NCI-H2171 (cell line): ENCODE measurements at regions not wholly inside any gene's neighbourhood (a gene's known extent, or its start where the extent isn't known, plus 50 kb on each side); places are given as distances from the start of the nearest gene placed in this dataset.
"Not testable (repeated sequence)": the region's sequence is repeated elsewhere in the genome, so short reads cannot be mapped to it uniquely, and the experiment has no call there.

Experiments
- DNase-seq: peaks from one replicate; lab custom pipeline; 2025; lab: John Stamatoyannopoulos, UW

DNA sequence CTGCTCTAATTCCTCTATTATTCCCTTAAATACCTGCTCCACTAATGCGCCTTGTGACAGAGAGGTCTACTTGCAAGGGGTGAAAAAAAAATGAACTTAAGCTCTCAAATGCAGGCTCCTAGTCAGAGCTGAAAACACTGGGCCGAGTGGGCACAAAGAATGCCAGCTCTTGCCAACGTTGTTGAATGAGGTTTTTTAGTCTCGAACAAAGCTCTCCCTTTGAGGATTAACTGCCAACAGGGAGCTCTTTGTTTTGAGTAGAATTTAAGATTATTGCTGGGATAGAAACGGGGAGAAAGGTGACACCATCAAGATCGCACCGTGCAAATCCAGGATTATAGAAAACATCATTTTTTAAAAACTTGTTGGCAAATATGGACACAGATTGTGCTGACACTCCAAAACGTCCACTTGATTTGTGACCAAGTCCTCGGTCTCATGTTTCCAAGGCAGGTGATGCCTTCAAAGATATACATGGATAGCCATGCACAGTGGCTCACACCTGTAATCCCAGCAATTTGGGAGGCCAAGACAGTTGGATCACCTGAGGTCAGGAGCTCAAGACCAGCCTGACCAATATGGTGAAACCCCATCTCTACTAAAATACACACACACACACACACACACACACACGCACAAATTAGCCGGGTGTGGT lies 163.2 kb downstream of the BMP7 start:
- no peak for DNase-seq

DNA sequence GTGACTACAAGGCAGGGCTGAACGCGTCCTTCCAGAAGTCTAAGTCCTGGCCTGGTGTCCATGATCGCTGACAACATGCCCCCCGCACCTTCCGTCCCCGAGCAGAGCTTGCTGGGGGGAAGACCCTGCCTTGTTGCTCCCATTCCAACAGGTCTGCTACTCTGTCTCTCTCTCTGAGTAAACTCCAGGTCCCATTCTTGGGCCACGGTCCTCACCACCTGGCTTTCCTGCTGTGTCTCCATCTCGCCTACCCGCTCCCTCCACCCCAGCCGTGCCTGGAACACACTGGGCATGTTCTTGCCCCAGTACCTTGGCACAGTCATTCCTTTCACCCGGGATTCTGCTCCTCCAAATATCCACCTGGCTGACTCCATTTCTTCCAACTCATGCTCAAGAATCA lies 162.3 kb downstream of the BMP7 start:
- no peak for DNase-seq

DNA sequence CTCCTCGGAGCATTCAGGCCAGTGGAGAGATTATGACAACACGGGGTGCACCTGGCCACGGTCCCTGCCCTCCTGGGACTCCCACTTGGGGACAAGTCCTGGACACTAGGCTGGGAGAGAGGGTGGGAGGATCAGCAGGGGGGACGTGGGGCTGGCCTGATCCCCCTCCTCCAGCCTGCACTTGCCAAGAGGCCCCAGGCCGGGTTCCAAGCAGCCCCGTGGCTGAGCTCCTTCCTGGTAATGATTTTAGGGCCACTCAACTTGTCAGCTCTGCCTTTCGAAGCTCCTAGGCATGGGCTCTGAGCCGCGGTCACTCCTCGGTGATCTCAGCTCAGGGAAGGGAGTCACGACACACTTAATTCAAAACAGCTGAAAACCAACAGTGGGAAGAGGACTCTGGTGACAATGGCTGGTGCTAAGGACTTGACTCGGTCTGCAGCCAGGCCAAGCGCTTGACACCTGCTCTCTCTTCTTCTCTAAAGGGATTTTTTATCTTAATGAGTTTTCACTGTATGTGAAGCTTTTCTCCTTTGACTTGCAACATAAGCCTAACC lies 161.7 kb downstream of the BMP7 start:
- no peak for DNase-seq

DNA sequence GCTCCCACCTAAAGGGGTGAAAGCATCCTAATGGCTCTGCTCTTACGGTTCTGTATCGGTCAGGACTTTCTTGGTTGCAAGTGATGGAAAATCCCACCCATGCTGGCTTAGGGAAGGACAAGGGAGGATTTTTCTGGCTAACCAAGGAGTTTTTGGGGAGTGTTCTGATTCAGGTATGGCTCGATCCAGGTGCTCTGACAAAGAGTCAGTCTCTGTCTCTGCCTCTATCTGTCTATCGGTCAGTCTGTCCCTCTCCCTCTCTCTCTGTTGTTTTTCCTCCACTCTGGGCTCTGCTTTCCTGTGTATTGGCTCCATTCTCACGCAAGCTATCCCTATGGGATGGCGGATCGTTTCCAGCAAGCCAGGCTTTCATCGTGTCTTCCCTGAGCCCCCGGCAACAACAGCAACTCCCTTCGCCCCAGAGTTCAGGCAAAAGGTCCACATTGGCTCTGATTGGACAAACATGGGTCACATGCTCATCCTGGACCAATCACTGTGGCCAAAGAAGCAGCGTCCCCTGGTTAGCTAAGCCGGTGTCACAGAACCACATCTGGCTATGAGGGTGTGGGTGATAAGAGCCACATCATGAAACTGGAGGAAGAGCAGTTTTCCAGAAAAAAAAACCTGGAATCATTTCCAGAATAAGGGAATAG lies 160.3 kb downstream of the BMP7 start:
- DNase-seq, result no peak

DNA sequence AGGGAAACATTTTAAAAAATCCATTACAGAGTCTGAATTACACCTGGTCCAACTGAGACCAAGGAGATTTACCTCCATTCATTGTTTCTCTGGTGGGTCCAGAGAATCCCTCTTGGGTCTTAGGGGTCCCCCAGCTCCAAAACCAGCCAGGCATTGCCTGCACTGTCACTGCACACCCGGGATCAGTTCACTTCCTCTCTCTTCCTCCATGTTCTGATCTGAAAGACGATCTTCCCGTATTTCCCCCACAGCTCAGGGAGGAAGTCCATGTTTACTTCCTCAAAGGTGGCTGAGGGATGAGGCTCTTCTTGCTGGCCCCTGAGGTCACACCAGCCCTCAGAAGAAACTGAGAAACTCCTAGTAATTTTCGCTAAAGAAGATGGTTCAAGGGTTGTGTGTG lies 159.7 kb downstream of the BMP7 start:
- DNase-seq, result no peak

DNA sequence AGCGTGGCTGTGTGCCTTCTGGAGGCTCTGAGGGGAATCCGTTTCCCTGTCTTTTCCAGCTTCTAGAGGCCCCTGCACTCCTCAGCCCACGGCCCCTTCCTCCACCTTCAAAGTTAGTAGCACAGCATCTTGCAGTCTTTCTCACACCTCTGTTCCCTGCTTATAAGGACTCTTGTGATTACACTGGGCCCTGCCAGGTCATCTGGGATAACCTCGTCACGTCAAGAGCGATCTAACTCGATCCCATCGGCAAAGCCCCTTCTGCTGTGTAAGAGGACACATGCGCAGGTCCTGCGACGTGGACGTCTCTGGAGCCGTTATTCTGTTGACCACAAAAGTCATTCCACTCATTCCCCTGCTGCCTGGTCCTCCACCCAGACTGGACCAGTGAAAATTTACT lies 159.2 kb downstream of the BMP7 start:
- DNase-seq, result no peak

DNA sequence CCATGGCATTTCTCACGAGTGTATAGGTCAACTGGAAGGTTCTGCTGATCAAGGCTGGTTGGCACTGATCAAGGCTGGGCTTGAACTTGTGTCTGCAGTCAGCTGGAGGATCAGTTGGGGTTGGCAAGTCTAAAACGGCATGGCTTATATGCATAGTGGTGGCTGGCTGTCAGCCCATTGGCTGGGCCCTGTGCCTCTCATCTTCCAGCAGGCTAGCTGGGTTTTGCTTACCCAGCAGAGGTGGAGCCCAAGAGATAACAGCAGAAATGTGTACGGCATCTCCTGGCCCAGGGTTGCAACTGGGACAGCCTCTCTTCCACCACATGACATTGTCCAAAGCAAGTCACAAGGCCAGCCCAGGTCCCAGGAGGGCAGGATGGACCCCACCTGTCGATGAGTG lies 158.2 kb downstream of the BMP7 start:
- DNase-seq, result no peak

DNA sequence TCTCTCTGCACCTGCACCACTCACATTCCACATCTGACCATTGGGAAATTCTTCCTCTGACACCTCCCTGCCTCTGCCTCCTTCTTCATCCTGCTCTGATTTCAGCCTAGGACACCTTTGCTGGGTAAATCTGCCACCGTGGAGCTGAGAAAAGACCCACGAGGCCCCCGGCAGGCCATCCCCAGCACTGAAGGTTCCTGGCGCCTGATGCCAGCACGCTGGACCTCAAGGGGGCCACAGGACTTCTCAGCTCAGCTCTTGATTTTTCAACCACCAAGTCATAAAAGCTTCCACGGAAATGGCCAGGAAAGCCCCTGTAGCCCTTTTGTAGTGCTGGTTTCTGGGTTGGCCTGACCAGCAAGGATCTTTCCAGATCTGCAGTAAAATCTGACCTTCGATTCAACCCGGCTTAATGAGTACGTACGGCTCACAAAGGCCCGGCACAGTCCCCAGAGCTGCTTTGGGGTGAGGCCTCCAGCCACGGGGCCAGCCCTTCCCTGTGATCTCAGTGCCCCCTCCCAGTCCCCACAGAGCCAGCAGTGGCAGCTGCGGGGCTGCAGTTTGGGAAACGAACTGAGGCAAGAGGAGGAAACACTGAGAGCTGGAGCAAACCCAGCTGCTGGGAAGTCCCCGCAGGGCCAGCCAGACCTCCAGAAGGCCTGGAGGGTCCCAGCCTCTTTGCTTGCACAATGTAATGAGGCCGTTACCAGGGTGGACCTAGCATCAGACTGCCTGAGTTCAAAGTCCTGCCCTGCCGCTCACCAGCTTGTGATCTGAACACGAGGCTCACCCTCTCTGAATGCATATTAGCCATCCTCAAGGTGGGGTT lies 157.5 kb downstream of the BMP7 start:
- no peak for DNase-seq

DNA sequence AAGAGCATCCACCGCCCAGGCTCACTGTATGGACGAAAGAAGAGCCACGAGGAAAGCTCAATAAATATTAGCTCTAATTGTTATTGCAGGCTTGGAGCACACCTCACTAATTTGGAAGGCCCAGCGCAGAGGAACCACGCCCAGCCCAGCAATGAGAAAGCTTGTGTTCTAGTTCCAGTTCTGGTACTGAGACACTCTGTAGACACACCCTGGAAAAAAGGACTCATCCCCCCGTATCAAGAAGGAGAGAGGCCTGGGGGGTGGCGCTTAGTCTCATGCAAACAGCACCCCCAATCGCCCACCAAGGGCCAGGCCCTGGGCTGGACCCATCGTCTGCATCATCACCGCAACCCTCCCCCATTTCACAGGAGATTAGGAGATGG lies 156.9 kb downstream of the BMP7 start:
- no peak for DNase-seq

DNA sequence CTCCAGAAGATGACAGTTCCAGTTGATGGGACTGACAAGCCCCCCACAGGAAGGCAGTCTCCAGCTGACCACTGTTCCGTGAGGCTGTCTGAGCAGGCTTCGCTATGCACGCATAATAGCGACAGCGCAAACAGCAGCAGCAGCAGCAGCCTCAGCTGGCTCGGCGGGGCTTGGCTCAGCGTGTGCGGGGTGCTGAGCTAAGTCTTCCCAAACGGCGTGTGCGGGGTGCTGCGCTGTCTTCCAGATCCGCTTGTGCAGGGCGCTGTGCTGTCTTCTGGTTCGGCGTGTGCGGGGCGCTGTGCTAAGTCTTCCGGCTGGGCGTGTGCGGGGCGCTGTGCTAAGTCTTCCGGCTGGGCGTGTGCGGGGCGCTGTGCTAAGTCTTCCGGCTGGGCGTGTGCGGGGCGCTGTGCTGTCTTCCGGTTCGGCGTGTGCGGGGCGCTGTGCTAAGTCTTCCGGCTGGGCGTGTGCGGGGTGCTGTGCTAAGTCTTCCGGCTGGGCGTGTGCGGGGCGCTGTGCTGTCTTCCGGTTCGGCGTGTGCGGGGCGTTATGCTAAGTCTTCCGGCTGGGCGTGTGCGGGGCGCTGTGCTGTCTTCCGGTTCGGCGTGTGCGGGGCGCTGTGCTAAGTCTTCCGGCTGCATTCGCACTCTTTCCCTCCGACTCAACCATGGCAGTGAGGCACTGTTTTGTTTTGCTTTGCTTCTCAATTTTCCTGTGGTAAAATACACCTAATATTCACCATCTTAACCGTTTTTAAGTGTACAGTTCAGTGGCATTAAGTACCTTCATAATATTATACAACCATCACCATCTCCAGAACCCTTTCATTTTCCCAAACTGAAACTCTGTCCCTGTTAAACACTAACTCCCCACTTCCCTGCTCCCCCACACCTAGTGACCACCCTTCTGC lies 156.1 kb downstream of the BMP7 start:
- not testable (repeated sequence) for DNase-seq

DNA sequence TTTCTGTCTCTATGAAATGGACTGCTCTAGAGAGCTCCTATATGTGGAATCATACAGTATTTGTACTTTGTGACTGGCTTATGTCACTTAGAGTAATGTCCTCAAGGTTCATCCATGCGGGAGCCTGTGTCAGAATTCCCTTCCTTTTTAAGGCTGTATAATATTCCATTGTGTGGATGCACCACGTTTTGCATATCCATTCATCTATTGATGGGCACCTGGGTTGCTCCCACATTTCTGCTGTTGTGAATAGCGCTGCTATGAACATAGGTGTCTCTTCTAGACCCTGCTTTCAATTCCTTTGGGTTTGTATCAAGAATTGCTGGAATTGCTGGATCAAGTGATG lies 155.4 kb downstream of the BMP7 start:
- DNase-seq, result no peak

DNA sequence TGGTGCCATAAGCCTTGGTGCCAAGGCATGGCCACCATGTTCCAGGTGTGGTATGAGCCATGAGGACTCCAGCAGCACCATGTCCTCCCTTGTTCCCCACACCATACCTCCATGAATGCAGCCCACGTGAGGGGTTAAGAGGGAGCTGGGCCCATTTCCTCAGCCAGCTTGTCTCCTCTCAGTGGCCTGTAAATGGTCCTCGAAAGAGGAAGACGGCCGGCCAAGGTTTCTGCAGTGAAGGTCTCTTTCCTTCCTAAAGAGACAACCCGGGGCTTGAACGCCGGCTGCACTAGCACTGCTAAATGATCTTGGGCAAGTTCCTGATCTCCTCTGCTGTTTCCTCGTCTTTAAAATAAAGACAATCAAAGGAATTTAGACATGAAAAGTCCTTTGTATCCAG lies 154.0 kb downstream of the BMP7 start:
- DNase-seq, result no peak

DNA sequence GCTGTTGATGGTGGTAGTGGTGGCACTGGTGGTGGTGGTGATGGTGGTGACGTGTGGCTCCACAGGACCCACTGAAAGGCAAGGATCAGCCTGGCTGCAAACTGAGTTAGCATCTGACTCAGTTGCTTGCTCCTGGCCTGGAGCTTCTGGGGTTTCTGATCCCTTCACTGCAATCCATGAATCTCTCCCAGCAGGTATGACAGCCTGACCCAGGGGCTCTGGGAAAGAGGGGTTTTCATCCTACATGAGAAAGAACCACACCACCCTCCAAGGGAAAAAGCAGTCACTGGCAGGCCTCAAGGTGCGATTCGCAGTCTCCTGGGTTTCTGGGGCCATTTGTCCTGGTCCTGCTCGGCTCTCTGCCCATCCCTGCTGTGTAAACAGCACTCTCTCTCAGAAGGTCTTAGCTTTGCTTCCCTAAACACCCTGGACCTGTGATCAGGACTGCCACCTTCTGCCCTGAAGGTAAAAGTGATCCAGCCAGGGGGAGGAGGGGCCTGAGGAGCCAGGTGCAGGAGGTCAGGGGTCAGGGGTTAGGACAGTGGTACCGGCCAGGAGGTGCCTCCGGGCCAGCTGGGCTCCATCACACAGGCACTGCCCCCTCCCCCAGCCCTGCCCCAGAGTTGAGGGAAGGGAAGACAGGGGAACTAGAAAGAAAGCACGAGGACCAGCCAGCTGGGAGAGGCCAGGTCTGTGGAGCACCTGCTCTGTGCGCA lies 152.0 kb downstream of the BMP7 start:
- no peak for DNase-seq

DNA sequence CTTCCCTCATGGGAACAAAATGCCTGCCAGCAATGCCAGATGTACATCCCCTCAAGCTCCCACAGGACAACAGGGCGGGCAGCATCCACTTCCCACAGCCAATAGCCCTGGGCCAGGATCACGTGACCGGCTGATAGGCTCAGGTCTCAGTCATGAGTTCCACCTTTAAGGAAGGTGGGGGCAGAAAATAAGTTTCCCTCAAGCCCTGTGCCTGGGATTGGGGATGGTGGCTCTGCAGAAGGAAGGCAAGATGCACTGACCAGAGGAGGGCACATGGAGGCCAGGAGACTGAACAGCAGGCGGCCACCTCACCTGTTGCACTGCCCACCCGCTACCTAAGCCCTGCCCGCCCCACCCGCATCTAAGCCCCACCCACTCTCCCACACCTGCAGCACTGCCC lies 149.1 kb downstream of the BMP7 start:
- no peak for DNase-seq

DNA sequence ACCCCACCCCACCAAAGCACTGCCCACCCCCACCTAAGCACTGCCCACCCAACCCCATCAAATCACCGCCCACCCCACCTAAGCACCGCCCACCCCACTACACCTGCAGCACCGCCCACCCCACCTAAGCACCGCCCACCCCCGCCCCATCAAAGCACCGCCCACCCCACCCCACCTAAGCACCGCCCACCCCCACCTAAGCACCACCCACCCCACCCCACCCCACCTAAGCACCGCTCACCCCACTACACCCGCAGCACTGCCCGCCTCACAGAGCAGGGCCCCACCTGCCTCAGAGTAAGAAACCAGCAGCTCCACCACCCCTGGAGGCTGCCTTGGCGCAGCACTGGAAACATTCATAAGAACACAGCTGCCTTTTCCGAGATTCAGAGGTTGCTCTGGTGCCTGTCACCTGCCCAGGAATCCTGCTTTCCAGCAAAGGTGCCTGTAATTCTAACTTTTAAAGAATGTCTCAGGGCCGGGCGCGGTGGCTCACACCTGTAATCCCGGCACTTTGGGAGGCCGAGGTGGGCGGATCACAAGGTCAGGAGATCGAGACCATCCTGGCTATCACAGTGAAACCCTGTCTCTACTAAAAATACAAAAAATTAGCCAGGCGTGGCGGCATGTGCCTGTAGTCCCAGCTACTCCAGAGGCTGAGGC lies 148.2 kb downstream of the BMP7 start:
- DNase-seq, result no peak
